Left renal pelvis (tissue), 4 donors: ENCODE measurements at regions not wholly inside any gene's neighbourhood (a gene's known extent, or its start where the extent isn't known, plus 50 kb on each side); places are given as distances from the start of the nearest gene placed in this dataset.
"Not testable (repeated sequence)": the region's sequence is repeated elsewhere in the genome, so short reads cannot be mapped to it uniquely, and the experiment has no call there.

Experiments used
- DNase-seq, 4 donors: peaks; one replicate each; pipeline ENCODE4 v3.0.0-alpha.2; 2013; ENCODE audit warnings: low read depth in 4 of 4, low spot score in 3 of 4

DNA sequence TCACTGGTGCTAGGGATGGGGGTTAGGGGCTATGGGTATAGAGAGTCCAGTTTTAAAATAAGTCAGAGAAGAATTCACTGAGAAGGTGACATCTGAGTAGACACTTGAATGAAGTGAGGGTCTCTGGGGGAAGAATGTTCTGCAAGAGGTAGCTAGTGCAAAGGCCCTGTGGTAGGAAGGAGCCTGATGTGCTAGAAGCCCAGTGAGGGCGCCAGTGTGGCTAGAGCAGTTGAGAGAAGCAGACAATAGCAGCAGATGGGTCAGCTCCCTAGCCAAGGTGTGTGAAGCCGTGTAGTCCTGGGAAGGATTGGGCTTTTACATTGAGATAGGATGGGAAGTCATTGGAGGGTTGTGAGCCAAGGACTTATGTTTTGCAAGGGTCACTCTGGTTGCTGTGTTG, 105.8 kb upstream of the PELI1 start:
- DNase-seq, result no peak

- DNase-seq, result no peak
Observed at GRCh38 chr2:64250751-64251423, 106.7 kb upstream of the PELI1 start.

DNA sequence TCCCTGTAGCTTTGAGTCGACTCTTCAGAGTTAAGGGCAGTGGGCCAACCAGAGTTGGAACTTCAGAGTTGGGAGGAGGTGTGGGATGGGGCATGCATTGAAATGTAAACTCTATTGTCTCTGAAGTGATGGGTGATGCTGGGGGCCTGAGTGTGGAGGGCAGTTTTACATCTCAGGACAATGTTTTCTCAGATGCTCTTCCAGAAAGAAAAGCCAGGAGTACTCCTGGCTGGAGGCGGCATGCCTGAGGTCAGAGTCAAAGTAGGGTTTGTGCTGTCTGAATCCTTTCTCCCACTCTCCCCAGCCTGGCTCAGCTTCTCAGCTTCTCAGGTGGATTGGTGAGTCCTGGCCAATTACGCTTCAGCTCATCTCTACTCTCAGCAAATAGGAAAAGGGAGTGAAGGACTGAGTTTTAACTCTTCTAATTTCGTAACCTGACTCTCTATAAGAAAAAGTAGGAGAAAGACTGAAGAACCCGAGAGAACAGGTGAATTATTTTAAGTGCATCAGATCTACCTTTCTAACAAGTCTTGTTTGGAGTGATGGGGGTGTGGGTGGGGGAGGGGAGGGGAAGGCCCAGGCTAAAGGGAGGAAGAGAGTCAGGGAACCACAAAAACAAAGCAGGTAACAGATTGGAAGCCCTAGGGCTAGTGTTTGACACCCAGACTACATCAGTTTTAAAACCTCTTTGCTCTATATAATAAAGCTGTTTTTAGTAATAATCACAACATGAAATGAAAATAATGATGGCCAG, 107.5 kb upstream of the PELI1 start:
- no peak for DNase-seq

DNA sequence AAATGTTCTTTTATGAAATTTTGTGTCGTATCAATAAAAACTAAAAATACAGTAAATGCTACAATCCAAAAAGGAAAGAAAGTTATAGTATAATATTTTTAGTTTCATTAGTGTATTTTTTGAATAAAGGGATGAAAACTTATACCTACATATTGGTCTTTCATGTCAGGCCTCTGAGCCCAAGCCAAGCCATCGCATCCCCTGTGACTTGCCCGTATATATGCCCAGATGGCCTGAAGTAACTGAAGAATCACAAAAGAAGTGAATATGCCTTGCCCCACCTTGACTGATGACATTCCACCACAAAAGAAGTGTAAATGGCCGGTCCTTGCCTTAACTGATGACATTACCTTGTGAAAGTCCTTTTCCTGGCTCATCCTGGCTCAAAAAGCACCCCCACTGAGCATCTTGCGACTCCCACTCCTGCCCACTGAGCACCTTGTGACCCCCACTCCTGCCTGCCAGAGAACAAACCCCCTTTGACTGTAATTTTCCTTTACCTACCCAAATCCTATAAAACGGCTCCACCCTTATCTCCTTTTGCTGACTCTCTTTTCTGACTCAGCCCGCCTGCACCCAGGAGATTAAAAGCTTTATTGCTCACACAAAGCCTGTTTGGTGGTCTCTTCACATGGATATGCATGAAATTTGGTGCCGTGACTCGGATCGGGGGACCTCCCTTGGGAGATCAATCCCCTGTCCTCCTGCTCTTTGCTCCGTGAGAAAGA, 108.2 kb upstream of the PELI1 start:
- DNase-seq, result not testable (repeated sequence)

DNA sequence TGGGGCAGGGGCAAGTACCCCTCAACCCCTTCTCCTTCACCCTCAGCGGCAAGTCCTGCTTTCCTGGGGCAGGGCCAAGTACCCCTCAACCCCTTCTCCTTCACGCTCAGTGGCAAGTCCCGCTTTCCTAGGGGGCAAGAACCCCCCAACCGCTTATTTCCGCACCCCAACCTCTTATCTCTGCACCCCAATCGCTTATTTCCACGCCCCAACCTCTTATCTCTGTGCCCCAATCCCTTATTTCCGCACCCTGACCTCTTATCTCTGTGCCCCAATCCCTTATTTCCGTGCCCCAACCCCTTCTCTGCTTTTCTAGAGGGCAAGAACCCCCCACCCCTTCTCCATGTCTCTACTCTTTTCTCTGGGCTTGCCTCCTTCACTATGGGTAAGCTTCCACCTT, 109.2 kb upstream of the PELI1 start:
- not testable (repeated sequence) for DNase-seq

- DNase-seq, result no peak
Observed at GRCh38 chr2:64258566-64258965, 114.3 kb upstream of the PELI1 start.

DNA sequence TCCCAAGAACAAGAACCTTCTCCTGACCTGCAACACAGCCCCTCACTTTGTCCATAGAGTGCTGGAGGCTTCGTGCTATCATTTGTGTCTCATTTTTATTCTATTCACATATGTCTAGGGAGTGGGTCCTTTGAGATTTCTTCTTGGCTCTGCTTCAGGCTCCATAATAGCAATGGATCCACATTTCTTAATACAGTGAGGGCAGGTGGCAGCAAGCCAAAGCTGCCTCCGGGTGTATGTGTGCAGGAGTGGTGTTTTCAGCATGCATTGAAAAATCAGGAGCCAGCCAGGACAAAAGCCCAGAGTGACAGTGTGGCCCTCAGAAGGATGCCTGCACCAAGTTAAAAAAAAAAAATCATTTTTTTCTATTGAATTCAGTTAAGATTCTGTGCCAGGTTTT, 115.1 kb upstream of the PELI1 start:
- no peak for DNase-seq

DNA sequence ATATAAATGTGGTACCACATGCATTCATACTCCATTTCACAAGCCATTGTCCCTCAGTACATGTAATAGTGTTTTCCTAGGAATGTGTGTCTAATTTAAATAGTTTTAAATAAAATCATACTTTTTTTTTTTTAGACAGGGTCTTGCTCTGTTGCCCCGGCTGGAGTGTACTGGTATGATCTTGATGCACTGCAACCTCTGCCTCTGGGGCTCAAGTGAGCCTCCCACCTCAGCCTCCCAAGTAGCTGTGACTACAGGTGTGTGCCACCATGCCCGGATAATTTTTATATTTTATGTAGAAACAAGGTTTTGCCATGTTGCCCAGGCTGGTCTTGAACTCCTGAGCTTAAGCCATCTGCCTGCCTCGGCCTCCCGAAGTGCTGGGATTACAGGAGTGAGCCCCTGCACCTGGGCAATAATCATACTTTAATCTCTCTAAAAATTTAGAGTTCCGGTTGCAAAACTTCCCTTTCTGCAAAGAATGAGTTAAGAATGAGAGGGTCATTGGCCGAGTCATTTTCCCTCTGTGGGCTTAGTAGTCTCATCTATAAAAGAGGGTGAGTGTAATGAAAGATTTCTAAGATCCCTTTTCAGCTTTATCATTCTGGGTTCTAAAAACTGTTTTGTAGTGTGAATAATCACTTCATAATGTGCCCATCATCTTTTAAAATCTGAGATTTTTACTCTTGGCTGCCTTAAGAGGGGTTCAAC, 116.0 kb upstream of the PELI1 start:
- no peak for DNase-seq

DNA sequence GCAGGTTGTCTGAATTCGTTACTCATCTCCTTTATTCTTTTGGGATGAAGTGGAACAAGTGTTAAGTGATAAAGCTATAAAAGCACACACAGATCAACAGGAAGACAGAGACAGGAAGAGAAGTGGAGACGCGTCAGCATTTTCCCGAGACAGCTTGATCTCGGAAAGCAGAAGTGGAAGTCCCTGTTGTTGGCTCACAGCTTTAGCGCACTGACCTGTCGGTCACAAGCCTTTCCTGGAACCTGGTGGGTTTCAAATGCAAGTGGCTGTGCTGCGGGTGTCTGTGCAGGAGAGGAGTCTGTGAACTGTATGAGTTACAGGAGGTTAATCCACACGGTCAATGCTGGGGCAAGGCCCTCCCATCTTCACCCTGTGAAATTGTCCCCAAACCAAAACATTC, 116.6 kb upstream of the PELI1 start:
- no peak for DNase-seq

DNA sequence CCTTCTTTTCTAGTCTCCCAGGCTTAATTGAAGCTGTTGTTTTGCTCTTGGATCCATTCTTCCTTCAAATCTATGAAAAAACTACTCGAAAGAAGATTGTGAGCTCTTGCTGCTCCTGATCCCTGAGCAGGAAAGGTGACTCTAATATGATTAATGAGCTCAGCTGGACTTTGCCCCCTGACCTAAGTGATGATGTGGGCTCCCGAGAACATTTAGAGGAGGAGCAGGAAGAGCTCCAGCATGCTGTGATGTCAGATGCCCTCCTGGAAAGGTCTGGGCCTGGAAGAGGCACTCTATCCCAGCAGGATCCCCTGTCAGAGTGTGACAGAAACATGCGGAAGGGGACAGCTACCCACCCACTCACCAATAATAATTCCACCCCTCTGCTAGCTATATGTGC, 117.9 kb upstream of the PELI1 start:
- DNase-seq, result no peak

DNA sequence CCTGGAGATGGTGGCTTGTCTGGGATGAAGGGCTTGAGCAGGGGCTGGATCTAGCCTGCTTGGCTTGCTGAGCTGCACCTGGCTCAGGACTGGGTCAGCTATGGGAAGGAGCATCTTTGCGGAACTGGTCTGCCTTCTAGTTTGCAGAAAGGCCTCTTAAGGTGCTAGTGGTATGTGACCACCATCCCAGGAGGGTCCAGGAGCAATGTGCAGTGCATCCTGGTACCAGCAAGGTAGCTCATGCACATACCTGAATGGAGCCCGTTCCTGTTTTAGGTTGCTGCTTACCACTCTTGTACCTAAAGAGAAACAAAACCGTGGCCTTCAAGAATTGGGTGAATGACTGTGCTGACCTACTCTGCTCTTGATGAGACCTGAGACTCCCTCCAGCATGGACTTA, 118.6 kb upstream of the PELI1 start:
- DNase-seq, result no peak

DNA sequence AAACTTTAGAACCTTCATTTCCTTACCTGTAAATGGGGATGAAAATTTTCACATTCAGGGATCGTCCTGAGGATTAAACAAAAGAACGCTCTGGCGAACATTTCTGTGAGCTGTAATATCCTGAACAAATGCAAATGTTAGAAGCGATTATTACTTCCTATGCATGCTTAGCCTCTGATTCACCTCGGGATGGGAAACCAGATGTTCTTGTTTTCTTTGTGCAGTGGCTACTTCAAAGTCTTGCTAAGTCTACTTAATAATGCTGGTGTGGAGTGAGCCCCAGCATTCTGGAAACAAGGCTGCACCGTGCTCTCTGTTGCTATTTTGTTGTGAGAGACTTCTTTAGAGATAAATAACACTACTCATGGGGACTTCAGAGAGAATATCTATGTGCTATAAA, 119.1 kb upstream of the PELI1 start:
- DNase-seq, result no peak

GRCh38 chr2:64267699-64268098, 123.5 kb upstream of the PELI1 start:
- DNase-seq, result no peak

DNA sequence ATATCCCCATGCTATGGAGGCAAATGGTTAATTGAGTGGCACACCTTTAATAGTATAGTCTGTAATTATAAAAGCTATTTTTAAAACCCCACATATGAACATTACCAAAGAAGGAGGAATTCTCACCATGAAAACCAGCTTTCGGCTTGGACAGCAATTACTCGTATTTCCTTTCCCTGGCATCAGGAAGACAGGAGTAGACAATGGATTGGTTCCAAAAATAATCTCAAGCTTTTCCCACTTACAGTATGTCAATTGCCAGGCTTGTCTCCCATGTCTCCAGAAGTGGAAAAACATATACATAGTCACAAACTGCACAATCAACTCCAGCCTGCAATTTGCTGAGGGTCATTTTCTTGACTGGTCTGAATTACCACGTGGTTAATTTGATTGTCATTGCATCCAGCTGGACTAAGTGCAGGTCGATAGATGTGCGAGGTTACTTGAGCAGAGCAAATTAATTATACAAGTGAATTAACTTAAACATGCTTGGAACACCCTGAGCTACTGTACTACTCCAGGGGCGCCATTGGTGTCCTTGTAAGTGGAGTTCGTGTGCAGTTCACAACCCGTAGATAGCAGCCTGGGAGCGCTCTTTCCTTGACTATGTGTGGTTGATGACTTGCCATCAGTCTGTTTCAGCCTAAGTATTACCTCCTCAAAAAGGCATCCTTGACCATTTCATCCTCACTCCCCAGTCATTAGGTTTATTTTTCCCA, 124.3 kb upstream of the PELI1 start:
- DNase-seq, result no peak

DNA sequence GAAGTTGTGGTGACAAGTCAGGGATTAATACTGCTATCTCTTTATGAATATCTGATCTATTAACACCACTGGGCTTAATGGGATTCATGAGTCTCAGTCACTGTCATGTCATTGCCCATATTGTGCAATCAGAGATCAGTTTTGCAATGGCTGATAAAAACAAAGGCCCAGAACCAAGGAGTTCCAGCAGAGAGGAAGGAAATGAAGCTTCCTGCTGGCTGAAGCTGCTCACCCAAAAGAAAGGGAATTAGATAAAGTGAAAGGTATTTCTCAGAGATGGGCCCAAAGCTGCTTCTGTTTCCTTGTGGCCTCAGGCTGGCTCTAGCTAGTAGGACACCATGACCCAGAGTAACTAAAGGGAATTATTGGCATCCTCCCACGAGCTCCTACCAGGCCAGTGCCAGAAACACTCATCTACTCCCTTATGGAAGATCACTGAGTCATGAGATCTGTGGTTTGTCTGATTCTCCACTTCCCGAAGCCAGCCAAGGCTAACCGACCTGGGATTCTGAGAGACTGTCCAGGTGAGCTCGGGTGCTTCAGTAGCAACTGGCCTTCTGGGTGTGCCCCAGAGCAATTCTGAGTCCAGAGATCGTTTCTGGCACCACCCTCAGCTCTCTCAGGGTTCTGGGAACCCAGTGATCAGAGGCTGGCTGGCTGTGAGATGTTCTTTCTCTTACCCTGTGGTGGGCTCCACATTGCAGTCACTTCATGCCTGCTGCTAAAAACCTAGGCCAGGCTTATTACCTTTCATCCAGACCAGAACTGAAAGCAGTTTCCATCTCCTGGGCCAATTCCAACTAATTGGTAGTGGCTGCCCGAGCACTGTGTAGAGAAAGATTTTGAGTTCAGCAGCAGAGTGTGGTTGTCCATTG, 129.5 kb upstream of the PELI1 start:
- no peak for DNase-seq

DNA sequence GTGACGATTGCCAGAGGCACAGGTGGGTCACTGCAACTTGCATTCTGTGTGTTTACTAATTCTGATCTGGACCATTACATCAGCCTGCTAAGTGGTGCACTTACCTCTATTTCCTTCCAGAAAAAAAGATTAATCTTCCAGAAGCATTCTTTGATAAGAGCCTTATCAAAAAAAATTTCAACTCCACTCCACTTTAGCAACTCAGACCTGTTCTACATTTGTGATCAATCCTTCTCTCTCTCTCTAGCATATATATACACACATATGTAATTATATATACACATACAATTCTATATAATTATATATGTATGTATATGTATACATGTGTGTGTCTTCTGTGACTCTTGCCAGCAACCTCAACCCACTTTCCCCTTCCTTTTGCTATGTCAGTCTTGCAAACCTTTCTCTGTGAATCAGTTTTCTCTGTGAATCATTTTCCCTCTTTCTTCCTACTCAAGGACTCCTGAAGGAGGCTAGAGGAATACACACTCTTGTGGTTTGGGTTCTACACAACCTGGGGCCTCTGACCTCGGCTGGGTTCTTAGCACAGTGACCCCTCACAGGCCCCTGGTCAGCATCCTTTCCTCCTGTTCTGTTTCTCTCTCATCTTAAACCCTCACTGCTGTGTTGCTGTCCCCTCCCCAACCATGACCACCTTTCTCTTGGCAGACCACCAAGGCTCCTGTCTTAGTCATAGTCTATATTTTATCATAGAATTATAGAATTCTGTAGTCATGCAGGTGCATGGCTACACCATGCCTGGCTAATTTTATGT, 130.4 kb upstream of the PELI1 start:
- no peak for DNase-seq

GRCh38 chr2:64275174-64275466, 130.9 kb upstream of the PELI1 start:
- no peak for DNase-seq

DNA sequence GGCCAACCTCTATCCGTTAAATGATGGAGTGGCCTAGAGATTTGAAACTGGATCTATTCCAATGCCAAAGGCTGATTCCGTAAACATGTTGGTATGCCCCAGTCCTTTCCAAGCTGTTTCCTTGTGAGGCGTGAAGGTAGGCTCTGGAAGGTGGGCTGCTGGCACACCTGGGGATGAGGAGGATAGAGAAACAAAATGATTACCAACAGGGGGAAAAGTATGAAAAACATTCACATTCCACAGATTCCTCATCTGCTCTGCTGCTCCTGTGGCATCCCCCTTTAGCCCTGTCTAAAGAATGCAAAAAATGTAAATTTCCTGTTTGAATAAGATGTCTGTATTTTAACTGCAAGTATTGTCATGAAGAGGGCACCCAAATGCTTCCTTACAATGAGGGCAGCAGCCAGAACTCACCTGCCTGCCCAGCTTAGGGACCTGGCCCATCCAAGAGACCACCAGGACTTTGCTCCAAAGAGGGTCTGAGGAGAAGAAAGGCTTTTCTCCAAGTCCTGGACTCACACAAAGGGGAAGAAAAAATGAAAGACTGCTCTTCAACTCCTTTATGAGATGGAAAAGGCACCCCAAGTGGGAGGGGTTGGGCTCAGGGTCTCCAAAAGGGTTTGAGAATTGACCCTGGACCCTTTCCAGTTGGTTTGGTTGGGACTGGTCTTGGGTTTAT, 132.3 kb upstream of the PELI1 start:
- no peak for DNase-seq
